Superior temporal gyrus (tissue), 1 donor: ENCODE measurements at regions not wholly inside any gene's neighbourhood (a gene's known extent, or its start where the extent isn't known, plus 50 kb on each side); places are given as distances from the start of the nearest gene placed in this dataset.

Experiments used
- DNase-seq: peaks from one replicate; pipeline ENCODE4 v3.0.0-alpha.2; 2016; ENCODE audit errors: extremely low spot score

GRCh38 chr5:171601266-171601881 lies 181.9 kb downstream of the FGF18 start:
- no peak for DNase-seq

DNA sequence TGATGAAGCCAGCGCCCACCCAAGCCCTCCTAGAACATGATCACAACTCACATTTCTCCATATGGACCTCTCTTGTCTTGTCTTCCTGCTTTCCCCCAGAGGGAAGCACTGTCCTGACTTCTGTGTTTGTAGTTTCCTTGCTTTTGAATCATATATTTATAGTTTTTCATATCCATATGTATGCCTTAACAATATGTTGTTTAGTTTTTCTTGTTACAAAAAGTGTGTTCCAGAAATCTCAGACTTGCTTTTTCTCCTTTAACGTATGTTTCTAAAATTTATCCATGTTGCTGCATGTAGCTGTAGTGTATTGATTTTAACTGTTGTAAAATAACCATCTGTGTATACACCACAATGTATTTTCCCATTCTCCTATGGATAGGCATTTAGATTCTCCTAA lies 182.0 kb upstream of the SMIM23 start:
- no peak for DNase-seq

- no peak for DNase-seq
These were observed 181.4 kb upstream of the SMIM23 start for GRCh38 chr5:171604195-171604594.

DNA sequence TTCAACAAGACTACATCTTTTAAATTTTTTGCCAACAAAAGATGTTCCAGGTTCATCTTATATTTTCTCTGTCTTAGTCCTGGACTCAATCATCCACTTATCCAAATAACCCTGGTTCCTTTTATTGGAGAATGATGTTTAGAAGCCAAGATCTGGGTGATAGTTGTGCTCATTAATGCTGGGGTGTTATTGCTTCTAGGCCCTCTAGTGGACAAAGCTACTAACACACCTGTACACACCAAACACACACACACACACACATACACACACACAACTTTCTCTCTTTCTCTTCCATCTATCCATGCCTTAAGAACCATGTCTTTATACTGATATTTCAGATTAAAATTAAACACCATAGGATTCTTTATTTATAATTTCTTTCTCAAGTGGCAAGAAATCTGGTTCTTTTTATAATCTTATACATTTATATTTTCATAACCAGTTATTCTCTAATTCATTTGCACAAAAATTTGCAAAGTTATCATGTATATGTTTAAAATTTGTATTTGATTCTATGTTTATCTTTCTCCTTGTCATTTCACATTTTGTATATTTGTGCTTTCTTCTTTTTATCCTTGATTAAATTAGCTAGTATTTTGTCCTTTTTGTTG lies 179.1 kb upstream of the SMIM23 start:
- no peak for DNase-seq

GRCh38 chr5:171607863-171608262 lies 177.8 kb upstream of the SMIM23 start:
- no peak for DNase-seq

DNA sequence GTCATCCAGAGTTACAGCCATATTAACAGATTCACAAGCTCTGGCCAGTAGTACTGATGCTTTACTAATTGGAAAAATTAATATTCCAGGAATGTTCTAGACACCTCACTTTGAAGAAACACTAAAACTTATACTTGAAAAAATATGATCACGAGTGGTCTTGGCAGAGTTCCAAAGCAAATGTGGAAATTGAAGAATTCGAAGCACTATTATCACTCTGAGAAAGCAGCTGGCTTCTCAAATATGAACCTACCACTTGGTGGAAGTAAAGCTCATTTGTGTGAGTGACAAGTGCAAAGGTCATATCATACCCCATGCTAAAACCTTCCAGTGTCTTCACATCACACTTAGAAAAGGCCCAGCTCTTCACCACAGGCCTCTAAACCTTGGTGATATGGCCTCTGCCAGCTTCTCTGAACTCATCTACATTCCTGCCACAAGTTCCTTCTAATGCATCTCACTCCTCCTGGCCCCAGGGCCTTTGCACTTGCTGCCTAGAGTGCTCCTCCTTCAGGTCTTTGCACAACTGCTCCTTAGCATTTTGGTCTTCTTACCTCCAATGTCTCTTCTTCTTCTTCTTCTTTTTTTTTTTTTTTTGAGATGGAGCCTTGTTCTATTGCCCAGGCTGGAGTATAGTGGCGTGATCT lies 175.7 kb upstream of the SMIM23 start:
- no peak for DNase-seq

- DNase-seq, result no peak
These were observed 174.9 kb upstream of the SMIM23 start for GRCh38 chr5:171610686-171611085.

DNA sequence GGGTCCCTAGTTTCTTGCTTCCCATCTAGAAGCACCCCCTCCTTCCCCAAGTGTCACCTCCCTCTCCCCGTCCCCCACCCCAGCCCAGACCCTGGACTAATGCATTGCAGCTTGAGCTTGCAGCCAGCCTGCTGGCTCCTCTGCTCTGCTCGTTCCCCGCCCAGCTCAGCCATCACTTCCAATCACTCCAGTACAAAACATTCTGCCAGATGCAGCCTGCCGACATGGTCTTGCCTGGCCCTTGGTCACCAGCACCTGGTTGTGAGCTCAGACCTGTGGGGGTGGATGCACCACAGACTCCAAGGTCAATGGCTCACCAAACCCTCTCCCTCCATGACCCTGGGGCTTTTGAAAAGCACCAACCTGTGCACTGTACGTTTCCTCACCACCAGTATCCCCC lies 172.9 kb upstream of the SMIM23 start:
- no peak for DNase-seq

DNA sequence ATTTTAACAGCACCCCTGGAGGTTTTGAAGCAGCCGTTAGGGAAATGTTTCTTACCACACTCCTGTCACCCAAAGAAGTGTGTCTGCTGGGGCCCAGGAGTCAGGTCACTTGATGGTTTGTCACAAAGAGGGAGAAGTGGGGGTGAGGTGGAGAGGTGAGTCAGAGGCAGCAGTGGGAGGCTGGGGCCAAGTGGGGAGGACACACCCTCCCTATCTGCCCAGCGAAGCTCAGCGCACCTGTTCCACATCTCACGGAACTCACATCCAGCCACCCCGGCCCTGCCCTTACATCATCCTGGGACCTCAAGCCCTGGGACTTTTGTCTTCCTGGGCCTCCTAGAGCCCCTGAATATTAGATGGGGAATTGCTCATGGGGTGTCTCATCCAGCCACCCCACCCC lies 171.1 kb upstream of the SMIM23 start:
- DNase-seq, result no peak

DNA sequence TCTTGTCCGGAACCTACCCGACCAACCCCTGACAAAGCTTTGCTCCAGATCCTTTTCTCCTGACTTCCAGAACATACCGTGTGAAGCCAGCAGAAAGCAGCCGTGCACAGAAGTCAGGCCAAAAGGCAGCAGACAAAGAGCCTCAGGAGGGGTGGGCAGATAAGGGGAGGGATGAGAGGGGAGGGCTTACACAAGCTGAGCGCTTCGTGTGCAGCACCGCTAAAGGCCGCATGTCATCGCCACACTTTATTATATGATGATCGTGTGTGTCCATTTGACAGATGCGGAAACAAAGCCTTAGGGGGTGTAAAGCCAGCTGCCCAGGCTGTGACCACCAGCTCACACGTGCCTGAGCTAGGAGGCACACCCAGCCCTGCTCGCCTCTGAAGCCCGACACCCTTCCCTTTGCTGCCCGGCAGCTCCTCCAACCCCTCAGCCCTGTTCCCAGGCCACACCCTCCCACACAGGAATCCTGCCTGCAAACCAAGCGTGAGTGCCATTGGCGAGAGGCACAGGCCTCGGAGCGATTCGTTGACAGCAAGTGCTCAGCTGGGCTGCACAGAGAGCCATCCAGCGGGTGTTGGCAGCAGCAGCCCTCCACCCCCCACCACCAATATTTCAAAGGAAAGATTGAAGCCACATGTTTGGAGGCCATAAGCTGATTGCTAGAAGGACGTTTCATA lies 170.5 kb upstream of the SMIM23 start:
- no peak for DNase-seq

DNA sequence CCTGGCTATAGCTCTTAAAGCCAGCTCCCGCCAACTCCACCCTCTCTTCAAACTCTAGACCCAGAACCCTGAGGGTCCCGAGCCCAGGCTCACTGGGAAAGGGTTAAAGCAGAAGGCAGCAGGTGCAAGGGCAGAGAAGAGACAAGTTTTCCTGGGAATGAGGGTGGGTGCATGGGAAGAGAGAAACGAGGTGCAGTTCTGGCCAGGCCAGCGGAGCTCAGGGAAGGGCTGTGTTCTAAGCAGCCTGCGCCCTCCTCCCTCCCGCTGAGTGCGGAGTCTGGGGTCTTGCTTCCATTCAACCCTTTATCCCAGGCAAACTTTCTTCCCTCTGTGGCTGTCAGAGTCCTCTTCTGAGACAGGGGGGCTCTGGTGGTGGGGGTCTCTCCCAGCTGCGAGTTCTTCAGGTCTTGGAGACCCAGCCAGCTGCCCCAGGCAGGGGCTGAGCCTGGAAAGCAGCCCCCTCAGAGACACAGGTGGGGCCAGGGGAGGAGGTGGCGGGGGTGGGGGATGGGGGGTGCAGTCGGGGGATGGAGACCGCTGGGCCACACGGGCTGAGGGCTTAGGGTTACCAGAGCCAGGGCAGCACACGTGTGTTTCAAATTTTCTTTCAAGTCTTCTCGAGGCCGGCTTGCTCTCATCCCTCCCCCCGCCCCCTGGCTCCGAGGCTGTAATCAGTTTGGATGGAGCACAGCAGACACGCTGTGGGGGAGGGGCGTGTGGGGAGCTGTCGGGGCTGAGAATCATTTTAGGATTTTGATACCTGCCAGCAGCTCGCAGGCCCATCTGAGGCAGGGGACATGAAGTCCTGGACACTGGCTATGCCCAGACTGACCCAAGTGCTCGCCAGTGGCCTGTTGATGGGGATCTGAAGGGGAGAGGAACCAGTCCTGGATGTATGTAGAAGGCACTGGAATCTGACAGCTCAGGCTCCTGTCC lies 169.6 kb upstream of the SMIM23 start:
- no peak for DNase-seq

DNA sequence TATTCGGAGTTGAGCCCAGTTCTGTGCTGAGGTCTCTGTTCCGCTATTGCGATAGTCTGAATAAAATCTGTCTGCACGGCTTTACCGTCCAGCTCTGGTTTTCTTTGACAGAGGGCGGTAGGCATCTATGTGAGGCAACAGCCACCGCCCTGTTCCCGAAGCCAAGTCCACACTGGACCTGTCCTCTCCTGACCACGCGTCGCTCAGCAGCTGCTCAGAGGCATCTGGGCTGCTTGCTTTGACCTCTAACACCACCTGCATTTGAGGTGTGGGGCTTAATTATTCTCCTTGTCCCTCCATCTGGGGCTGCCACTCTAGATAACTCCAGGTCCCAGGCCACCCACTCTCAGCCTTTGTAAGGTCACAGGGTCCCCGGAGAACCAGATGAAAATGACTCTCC lies 168.4 kb upstream of the SMIM23 start:
- no peak for DNase-seq

DNA sequence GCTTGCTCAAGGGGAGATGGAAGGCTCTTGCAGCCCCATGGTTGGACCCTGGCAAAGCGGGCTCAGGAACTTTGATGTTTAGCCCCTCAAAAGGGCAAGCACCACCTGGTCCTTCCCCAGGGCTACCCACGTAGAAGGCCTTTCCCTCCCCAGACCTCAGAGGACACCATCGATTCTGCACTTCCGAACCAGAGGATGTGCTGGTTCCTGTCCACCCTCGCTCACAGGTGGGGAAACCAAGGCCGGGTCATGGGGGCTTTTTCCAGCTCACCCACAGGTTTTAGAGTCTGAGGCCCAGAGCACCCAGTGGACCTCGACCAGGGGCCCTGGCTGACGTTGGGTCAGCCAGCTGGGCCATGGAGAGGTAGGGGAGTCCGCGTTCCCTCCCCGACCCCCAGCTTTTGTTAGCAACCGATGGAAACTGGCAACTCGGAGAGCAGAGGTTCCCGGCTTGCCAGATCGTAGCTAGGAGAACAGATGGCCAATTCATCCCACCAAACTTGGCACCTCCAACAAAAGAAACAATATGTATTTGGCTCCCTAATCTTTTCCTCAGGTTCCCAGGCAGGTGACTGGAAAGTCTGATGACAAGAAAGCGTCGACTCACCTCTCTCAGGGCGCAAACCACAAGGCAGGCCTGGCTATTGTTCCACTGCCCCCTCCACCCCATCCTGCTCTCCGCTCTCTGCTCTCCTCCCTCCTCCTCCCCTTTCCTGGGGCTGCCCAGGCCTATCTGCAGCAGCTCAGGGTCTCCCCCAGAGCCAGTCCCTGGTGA lies 167.6 kb upstream of the SMIM23 start:
- no peak for DNase-seq

DNA sequence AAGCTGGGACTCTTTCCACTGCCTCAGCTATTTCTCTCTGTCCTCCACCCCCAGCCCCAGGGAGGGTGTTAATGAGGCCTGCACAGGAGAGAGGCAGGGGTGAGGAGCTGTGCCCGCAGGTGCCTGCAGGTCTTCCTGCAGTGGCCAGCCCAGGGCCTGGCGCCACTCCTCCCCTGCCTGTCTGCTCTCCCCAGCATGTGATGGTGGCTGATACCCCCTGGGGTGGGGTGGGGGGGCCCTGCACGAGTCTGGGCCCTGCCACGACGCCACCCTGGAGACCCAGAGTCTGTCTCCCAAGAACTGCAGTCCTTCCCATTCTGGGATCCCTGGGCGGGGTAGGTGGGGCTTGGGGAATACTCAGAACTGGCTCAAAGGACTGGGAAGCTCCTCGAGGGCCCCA lies 166.4 kb upstream of the SMIM23 start:
- no peak for DNase-seq

- DNase-seq, result no peak
These were observed 165.9 kb upstream of the SMIM23 start for GRCh38 chr5:171619744-171620143.

GRCh38 chr5:171622010-171622409 lies 163.6 kb upstream of the SMIM23 start:
- DNase-seq, result no peak

GRCh38 chr5:171623107-171623506 lies 162.5 kb upstream of the SMIM23 start:
- DNase-seq, result no peak

DNA sequence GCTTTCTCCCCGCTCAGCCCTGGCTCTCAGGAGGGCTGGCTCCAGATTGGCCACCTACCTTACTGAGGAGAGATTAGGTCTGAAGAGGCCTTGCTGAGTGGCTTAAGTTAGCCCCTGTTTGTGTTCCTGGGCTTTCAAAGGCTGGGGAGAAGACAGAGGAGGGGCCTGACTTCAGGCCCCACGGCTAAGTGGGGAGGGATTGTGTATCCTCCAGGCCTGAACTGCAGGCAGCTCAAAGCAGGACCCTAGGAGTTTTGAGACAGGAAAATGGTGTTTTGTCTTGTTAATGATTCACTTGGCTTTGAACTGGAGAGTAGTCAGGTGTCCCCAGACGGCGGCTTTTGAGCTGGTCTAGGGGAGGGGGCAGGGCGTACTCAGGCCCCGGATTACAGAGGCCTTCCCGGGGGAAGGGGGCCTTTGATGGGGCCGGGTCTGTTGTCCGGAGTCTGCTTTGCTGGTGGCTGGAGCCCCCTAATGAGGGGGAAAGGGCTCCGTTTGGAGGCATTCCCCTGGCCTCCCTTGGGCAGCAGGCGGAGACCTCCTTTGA lies 162.0 kb upstream of the SMIM23 start:
- no peak for DNase-seq

- no peak for DNase-seq
These were observed 161.2 kb upstream of the SMIM23 start for GRCh38 chr5:171624396-171624795.

DNA sequence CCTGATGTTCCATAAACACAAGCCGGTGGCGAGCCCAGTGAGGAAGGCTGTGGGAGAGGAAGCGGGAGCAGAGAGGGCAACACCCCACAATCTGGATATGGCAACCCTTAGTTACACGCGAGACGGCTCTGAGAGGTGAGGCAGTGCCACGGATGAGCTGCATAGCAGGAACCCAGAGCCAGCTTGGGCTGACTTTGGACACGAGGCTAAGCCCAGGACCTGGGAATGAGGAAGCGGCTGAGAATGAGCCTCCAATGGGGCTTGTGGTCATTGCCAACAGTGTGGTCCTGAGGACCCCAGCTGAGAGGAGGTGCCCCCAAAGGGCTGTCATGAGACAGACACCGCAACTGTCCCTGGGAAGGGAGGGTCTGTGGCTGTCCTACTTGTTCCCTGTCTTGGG lies 160.0 kb upstream of the SMIM23 start:
- no peak for DNase-seq
